ENCODE measurements at regions not wholly inside any gene's neighbourhood (a gene's known extent, or its start where the extent isn't known, plus 50 kb on each side); places are given as distances from the start of the nearest gene placed in this dataset.

DNA sequence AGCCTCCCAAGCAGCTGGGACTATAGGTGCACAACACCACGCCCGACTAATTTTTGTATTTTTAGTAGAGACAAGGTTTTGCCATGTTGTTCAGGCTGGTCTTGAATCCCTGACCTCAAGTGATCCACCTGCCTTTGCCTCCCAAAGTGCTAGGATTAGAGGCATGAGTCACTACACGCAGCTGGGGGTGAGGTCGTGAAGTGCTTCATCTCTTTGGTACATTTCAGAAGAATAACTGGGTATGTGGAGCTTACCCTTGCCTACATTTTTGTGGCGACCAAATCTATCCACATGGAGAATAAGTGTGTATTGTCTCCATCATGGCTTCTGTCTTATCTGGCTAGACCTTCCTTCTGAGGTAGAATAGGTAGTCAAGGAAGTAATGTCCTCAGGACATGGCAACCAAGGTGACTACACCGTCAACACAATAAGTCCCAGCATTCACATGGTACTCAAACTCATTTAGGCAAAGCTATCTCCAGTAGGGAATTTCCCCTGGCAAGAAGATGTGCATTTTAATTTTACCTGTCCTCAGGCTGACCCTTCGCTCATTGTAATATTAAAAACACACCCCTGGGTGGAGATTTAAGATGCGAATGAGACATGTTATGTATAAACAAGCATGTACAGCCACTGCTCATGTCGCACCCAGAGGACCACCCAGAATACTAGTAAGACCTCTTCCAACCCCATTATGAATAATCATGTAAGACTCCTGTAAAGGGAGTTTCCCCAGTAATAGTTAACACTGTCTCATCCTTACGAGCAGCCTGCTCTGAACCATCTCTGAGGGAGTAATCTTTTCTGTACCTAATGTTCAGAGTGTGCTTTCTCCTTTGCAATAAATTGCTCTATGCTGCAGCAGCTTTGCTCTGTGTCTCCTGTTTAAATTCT is 1173.2 kb downstream of the TAF11L14 start:
- TF ChIP-seq, protein P1, sequence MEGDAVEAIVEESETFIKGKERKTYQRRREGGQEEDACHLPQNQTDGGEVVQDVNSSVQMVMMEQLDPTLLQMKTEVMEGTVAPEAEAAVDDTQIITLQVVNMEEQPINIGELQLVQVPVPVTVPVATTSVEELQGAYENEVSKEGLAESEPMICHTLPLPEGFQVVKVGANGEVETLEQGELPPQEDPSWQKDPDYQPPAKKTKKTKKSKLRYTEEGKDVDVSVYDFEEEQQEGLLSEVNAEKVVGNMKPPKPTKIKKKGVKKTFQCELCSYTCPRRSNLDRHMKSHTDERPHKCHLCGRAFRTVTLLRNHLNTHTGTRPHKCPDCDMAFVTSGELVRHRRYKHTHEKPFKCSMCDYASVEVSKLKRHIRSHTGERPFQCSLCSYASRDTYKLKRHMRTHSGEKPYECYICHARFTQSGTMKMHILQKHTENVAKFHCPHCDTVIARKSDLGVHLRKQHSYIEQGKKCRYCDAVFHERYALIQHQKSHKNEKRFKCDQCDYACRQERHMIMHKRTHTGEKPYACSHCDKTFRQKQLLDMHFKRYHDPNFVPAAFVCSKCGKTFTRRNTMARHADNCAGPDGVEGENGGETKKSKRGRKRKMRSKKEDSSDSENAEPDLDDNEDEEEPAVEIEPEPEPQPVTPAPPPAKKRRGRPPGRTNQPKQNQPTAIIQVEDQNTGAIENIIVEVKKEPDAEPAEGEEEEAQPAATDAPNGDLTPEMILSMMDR (IDR thresholded peaks at IDR 0.05; ENCODE audit: poor library complexity), result no peak
- TF ChIP-seq EZH2phosphoT487 (IDR thresholded peaks at IDR 0.05; ENCODE audit: low read depth, severe bottlenecking, unreplicated experiment) (no peak), EZH2 (IDR thresholded peaks at IDR 0.05; ENCODE audit: borderline replicate concordance) (no peak)
